Gastrocnemius medialis (tissue), 4 donors: ENCODE measurements at regions not wholly inside any gene's neighbourhood (a gene's known extent, or its start where the extent isn't known, plus 50 kb on each side); places are given as distances from the start of the nearest gene placed in this dataset.

ENCODE experiments used
- POLR2A ChIP-seq, 2 donors: fragments of 450-650 bp; IDR thresholded peaks; one replicate each; pipeline ENCODE4 v1.6.1; 2017; ENCODE audit warnings: antibody characterized with exemption in 2 of 2, mild to moderate bottlenecking in 2 of 2, moderate library complexity in 2 of 2
- TF ChIP-seq, protein P1 (sequence below), 5 experiments: fragments of 450-650 bp in 3 of 5; fragments of 200-600 bp in 2 of 5; sonication (generic) in 2 of 5; IDR thresholded peaks in 4 of 5; conservative IDR thresholded peaks in 1 of 5; 1 replicate in 4 of 5; 2 replicates in 1 of 5; pipeline ENCODE4 v1.5.1; 2016 to 2019; ENCODE audit warnings: antibody characterized with exemption in 5 of 5, mild to moderate bottlenecking in 3 of 5, moderate library complexity in 3 of 5

GRCh38 chr1:238254935-238255334, 364.2 kb upstream of the ZP4 start:
- TF ChIP-seq POLR2A (IDR thresholded peaks at IDR 0.05) = no peak
- TF ChIP-seq, protein P1, sequence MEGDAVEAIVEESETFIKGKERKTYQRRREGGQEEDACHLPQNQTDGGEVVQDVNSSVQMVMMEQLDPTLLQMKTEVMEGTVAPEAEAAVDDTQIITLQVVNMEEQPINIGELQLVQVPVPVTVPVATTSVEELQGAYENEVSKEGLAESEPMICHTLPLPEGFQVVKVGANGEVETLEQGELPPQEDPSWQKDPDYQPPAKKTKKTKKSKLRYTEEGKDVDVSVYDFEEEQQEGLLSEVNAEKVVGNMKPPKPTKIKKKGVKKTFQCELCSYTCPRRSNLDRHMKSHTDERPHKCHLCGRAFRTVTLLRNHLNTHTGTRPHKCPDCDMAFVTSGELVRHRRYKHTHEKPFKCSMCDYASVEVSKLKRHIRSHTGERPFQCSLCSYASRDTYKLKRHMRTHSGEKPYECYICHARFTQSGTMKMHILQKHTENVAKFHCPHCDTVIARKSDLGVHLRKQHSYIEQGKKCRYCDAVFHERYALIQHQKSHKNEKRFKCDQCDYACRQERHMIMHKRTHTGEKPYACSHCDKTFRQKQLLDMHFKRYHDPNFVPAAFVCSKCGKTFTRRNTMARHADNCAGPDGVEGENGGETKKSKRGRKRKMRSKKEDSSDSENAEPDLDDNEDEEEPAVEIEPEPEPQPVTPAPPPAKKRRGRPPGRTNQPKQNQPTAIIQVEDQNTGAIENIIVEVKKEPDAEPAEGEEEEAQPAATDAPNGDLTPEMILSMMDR (IDR thresholded peaks at IDR 0.05 in 4 of 5, conservative IDR thresholded peaks at IDR 0.05 in 1 of 5) = no peak
